Forelimb muscle (tissue), 1 donor: ENCODE measurements at regions not wholly inside any gene's neighbourhood (a gene's known extent, or its start where the extent isn't known, plus 50 kb on each side); places are given as distances from the start of the nearest gene placed in this dataset.
"Not testable (repeated sequence)": the region's sequence is repeated elsewhere in the genome, so short reads cannot be mapped to it uniquely, and the experiment has no call there.

Source experiments
- DNase-seq: peaks from one replicate; pipeline ENCODE4 v3.0.0-alpha.2; 2013; ENCODE audit warnings: low read depth

DNA sequence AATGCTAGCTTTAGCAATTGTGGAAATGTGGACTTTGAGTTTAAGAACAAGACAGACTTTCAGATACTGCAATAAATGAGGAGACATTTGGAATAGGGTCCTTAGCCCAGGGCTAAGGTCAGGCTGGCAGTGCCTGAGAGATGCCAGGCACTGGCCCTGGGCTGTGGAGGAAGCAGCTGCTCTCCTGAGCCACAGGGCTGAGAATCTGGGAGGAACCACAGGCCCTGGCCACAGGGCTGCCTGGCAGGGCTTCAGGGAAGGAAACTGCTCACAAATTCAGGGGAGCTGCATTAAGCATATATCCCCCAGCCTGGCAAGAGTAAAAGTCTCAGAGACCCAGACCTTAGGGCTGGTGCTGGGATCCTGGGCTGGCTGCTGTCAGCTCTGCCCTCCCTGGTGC, 305.1 kb downstream of the RPIA start:
- not testable (repeated sequence) for DNase-seq

DNA sequence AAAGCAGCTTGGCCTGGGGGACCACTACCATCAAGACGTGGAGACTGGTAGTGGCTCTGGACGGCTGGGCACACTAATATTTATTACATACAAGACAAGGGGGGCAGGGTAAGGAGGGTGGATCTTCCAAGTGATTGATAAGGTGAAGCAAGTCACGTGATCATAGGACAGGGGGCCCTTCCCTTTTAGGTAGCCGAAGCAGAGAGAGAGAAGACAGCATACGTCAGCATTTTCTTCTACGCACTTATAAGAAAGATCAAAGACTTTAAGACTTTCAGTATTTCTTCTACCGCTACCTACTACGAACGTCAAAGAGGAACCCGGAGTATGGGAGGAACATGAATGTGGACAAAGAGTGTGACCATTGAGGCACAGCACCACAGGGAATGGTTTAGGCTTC, 307.9 kb downstream of the RPIA start:
- no peak for DNase-seq

DNA sequence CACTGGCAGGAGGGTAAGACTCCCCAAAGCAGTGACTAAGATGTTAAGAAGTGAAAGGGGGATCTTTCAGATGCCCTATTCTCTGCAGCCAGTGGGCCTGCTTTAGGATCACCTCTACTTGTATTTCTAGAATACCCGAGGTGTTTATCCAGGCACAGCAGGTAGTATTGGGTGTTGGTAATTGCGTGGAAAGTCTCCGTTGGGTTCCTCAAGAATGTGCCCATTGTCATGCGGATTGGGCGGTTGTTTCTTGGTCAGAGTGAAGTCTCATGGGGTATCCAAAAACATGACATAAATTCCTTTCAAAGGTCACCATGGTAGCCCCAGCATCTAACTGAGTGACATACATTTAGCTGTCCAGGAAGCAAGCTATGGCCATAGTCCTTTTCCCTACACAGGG, 308.8 kb downstream of the RPIA start:
- no peak for DNase-seq

DNA sequence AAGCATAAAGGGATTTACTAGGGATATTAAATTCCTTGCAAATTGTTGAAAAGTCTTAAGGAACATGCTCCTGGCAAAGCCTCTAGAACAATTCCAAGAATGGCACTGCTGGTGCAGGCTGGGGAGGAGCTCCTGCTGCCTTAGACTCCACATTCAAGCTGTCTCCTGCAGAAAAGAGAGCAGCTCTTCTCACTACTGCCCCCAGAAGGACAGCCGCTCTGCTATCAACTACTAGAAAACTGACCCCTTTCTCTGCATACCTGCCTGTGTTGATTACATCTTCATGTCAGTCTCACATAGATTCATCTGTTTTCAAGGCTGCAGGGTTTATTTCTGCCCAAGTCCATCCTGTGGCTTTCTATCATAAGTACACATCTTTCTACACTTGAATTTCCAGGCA, 312.8 kb downstream of the RPIA start:
- not testable (repeated sequence) for DNase-seq

DNA sequence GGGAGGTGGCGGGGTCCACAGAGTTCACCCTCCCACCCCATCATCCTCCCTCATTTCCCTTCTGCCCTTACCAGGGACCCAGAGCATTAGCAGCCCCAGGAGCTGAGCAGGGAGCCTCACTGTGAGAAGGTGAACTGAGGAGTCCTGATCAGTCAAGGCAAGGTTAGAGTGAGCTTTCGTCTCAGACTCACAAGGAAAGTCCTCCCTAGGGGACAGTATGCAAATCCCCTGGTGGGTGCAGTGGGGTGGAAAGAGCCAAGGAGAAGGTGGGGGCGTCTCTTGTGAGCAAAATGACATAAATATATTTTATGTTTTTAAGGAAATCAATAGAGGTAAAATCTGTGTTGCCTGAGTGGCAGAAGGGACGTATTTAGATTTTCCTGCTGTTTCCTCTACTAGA, 329.1 kb downstream of the RPIA start:
- not testable (repeated sequence) for DNase-seq

DNA sequence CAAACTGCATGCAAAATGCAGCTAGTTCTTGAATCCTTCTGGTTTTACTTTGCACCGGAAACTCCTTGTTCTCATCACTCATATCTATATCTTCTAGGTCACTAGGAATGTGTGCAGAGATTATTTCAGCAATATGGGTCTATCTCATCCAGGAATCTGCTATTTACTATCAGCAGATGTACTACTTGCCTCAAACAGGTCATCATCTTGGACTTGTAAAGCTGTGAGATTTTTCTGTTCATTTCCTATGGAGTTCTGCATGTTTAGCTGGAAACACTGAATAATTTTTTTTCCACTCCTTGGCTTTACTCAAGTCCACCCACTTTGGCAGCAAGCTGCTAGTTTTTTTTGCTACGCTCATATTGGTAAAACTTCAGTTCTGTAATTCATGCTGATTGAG, 334.8 kb downstream of the RPIA start:
- not testable (repeated sequence) for DNase-seq

DNA sequence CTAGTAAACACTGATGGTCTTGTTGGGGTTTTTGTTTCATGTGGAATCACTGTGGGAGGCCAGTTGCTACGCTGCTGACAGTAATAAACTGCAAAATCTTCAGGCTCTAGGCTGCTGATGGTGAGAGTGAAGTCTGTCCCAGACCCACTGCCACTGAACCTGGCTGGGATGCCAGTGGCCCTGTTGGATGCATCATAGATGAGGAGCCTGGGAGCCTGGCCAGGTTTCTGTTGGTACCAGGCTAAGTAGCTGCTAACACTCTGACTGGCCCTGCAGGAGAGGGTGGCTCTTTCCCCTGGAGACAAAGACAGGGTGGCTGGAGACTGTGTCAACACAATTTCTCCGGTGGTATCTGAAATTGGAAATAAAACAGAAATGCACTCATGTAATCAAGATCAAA, 335.6 kb downstream of the RPIA start:
- not testable (repeated sequence) for DNase-seq

DNA sequence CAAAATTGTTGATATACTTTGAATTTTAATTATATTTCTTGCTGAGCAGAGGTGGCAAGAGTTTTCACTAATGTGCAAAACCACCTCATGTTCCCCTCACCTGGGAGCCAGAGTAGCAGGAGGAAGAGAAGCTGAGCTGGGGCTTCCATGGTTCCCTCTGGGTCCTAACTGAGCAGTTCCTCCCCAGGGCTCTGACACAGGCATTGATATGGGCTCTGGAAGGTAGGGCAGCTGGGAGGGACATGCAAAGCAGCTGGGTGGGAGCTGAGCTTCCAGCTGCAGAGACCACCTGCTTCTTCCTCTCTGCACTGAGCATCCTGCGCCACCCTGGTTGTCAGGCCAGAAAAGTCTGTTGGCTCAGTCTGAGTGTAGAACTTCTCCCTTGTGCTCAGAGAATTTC, 336.1 kb downstream of the RPIA start:
- not testable (repeated sequence) for DNase-seq

DNA sequence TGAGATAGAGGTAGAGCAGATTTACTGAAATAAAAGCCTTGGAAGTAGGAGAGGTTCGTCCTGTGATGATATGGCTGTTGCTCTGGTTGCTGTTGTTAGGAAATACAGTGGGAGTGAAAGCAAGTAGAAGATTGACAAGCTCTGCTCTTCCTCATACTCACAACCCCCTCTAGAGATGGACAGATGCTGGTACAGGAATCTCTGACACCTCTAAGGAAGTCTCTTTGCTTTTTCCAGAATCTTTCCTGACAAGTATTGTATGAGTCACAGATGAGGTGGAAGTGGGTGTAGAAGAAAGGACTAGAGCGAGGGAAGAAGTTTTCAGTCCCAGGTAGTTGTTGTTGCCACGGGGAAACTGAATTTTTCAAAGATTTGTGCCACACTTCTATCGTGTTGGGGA, 337.8 kb downstream of the RPIA start:
- not testable (repeated sequence) for DNase-seq

DNA sequence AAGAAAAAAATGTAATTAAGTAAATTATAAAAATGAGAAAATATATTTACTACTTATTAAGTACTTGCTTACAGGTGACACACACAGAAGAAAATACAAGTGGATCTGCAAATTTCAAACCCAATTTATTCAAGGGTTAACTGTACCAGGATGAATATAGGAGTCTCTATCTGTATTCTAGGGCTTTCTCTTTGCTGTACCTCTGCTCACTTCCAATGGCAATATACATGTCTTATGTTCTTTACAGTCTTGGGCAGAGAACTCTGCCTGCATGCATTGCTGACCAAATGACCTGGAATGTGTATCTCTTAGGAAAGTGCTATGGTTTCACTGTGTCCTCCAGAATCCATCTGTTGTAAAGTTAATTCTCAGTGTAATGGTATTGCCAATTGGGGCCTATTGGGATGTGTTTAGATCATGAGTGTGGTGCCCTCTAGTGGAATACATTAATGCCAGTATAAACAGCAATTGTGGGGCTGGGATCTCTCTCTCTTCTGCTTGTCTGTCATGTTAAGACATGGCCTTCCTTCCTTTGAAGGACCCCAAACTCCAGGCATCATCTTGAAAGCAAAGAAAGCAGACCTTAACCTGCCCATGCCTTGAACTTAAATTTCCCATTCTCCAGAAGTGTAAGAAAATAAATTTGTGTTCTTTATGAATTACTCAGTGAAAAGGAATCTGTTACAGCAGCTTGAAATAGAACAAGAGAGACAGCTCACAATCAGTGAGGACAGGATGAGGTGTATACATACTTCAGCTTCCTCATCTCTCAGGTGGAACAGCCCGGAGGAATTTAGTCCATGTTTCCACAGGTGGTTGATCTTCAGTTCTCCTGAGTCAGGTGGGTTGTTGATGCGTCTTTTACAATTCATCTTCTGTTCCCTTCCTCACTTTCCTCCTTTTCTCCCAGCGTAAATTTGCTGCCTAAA, 356.9 kb downstream of the RPIA start:
- DNase-seq = not testable (repeated sequence)

DNA sequence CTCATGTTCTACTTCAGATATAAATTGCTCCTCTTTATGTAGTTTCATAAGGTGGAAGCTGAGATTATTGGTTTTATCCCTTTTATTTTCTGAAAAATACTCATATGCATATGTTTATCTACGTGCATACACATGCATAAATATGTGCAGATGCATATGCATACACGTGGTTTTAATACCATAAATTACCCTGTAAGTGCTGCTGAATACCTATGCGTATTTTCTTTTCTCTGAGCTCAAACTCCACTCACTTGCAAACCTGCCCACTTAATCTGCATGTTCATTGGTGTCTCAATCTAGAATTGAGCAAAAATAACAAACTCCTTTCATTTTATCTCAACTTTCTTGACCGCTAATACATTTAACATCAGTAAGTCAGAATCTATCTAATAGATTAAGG, 367.1 kb downstream of the RPIA start:
- DNase-seq = not testable (repeated sequence)

DNA sequence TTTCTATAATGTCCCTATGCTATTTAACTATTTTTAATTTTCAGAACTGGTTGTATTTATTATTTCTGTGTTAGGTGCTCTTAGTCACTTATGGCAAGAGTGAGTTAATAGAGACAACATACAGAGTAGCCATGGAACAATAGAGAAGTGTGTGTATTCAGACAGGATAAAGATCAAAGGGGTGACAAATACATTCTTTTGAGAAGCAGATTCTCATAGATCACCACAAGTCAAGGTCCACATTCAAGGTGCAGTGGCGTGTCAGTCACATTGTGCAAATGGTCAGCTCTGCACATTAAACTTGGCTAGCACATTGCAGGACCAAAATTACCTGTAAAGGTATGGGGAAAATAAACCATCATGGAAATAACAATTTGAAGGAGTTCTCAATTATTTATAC, 369.7 kb downstream of the RPIA start:
- not testable (repeated sequence) for DNase-seq

DNA sequence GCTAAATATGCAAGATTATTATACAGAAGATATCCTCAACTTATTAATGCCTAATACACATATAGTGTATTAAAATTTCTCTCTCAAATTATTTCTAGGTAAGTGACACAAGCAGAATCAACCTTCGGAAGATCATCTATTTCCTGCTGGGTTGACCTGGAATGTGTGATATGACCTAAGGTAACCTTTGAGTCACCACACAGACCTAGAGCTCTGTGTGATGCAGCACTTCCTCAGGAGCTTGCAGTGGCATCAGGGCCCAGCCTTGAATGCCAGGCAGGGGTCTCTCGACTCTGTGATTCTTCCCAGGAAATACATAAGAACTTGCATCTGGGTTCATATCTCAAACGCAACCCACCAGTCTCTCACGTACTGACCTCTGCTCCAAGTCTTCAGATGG, 385.3 kb downstream of the RPIA start:
- not testable (repeated sequence) for DNase-seq

DNA sequence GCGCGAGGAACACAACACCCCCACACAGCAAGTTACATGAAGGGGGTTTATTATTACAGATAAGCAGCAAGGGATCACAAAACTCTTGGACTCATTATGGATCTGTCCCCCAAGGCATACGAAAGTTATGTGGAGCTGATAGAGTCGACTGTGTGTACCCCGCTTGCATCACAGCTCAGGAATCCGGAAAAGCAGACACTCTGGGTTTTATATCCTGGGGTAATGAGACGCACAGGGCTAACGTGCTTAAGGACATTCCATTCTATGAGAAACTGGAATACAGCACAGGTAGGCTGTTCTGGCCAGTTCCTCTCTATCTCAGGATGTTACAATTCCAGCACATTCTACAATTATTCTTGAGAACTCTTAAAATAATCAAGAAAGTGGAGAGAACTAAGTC, 401.4 kb downstream of the RPIA start:
- not testable (repeated sequence) for DNase-seq

DNA sequence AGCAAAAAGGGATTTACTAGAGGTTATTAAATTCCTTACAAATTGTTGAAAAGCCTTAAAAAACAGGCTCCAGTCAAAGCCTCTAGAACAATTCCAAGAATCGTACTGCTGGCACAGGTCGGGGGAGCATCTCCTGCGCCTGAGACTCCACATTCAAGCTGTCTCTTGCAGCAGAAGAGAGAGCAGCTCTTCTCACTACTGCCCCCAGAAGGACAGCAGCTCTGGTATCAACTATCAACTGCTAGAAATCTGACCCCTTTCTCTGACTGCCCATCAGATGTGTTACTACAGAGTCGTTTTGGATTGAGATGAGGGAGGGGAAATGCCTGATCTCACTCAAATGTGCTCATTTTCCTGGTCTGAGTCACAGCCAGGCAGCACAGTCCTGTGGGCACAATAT, 403.6 kb downstream of the RPIA start:
- peak; percentile 1 for DNase-seq

DNA sequence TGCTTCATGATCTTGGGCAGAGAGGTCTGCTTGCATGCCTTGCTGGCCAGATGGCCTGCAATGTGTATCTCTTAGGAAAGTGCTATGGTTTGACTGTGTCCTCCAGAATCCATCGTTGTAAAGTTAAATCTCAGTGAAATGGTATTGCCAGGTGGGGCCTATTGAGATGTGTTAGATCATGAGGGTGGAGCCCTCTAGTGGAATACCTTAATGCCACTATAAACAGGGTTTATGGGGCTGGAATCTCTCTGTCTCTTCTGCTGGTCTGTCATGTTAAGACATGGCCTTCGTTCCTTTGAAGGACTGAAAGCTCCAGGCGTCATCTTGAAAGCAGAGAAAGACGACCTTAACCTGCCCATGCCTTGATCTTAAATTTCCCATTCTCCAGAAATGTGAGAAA, 411.1 kb downstream of the RPIA start:
- not testable (repeated sequence) for DNase-seq

DNA sequence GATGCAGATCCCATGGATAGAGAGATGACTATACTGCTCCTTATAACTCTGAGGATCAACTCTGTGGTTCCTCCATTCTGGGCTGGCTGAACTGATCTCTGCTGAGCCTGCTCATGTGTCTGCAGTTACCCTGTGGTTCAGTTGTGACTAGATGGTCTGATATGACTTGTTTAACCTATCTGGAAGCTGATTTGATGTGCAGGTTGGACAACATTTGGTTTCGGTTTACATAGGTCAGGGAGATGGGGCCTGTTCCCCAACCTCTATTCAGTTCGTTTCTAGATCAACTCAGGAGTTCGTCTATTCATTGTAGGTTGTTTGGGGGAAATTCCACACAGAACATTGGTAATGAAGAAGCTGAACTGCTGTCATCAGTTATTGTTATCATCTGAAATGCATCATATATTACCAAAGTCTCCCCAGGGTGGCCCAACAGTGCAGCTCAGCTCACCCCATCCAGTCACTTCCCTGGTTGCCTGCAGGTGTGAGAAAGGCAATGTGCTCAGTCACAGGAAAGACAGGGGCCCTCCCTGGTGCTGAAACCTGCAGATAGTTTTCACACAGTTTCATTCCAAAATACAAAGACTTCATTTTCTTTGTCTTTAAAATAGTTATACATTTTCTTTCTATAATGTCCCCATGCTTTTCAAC, 415.0 kb downstream of the RPIA start:
- DNase-seq = not testable (repeated sequence)

DNA sequence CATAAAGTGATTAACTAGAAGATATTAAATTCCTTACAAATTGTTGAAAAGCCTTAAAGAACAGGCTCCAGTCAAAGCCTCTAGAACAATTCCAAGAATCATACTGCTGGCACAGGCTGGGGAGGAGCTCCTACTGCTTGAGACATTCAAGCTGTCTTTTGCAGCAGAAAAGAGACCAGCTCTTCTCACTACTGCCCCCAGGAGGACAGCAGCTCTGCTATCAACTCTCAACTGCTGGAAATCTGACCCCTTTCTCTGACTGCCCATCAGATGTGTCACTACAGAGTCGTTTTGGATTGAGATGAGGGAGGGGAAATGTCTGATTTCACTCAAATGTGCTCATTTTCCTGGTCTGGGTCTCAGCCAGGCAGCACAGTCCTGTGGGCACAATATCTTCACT, 421.0 kb downstream of the RPIA start:
- not testable (repeated sequence) for DNase-seq

DNA sequence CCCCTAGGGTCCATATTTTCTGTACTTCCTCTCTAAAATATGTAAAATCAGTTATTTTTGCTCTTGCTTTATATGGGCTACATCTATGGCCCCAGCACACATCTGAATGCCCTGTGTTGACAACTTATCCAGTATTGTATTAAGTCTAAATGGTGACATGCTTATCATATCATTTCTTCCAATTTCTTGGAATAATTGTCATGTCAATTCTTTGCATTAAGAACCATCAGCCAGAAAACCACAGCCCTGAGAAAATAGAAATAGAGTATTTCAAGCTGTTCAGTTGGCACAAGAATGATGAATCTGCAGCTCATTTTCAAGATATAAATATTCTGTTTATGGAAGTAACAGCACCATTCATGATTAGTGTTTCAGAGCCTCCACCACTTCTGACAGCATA, 421.8 kb downstream of the RPIA start:
- DNase-seq = not testable (repeated sequence)

DNA sequence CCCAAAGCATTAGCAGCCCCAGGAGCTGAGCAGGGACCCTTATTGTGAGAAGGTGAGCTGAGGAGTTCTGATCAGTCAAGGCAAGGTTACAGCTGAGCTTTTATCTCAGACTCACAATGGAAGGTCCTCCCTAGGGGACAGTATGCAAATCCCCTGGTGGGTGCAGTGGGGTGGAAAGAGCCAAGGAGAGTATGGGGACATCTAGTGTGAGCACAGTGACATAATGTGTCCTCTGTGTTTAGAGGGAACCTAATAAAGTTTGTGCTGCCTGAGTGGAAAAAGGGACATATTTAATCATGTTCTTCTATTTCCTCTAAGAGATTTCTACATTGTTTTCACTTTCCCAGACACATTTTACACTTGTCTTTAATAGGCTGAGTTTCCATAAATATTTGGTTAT, 438.0 kb downstream of the RPIA start:
- not testable (repeated sequence) for DNase-seq

DNA sequence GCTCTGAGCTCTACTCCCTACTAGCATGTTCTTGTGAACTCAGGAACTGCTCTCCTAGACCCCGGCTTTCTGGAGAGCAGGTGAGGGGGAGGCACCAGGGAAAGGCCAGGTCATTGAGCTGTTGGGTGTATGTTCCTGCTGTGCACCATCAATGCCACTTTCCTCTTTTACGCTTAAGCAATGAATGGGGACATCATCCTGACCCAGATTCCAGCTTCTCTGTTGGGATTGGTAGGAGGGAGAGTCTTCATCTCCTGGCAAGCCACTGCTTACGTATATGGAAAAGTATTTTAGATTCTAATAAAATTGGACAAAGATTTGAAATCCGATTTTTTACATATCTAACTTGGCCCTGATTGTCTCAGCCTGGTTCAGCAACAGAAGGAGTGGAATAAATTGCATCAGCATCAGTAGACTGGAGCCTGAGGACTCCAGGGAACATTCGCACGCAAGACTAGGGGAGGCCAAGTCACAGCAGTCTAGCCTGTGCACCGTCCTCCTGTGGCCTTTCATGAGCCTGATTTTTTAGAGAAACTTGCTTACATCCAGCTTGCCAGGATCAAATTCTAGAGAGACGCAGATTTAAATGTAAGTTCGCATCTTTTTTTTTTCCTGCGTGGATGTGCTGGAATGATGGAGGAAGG, 439.3 kb downstream of the RPIA start:
- not testable (repeated sequence) for DNase-seq

DNA sequence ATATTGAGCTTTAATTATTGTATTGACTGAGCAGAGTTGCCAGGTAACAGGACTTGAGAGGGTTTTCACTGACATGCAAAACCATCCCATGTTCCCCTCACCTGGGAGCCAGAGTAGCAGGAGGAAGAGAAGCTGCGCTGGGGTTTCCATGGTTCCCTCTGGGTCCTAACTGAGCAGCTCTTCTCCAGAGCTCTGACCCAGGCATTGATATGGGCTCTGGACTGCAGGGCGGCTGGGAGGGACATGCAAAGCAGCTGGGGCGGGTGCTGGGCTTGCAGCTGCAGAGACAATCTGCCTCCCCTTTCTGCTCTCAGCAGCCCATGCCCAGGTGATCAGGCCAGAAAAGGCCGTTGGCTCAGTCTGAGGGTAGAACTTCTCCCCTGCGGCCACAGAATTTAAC, 451.5 kb downstream of the RPIA start:
- not testable (repeated sequence) for DNase-seq
